IMR-90 (cell line): ENCODE measurements at regions not wholly inside any gene's neighbourhood (a gene's known extent, or its start where the extent isn't known, plus 50 kb on each side); places are given as distances from the start of the nearest gene placed in this dataset.
"Not testable (repeated sequence)": the region's sequence is repeated elsewhere in the genome, so short reads cannot be mapped to it uniquely, and the experiment has no call there.

Source experiments
- ATAC-seq: fragments of 200-7000 bp; cut with Tn5 transposase; 2 replicates; pipeline ENCODE4 v1.9.1; 2020; ENCODE audit warnings: low read depth, mild to moderate bottlenecking, moderate library complexity
- BruUV-seq: library from RNA; stranded (reverse); fragments of 400-500 nt; replicated peaks from 2 replicates; lab custom pipeline; 2021; lab: Mats Ljungman, UMichigan
- CTCF ChIA-PET: fragments of 300-600 bp; formaldehyde crosslinking; extraction: SDS; loops from one replicate; lab custom pipeline; 2021; ENCODE audit warnings: antibody characterized with exemption; lab: Yijun Ruan, JAX
- POLR2A ChIA-PET: fragments of 300-600 bp; sonication (Branson Sonifier 250); formaldehyde crosslinking; loops from one replicate; lab custom pipeline; 2022; ENCODE audit warnings: antibody characterized with exemption; ENCODE audit not compliant: unreplicated experiment; lab: Charles Lee
- DNase-seq: peaks from one replicate; pipeline ENCODE4 v3.0.0; 2013
- H2AFZ ChIP-seq: replicated peaks from 2 replicates; pipeline ENCODE3; 2013; ENCODE audit warnings: low read length, mild to moderate bottlenecking; ENCODE audit not compliant: poor library complexity
- H2AK5ac ChIP-seq: 2 replicates; pipeline ENCODE4 v1.6.1; 2013; ENCODE audit warnings: low read depth, low read length, inconsistent platforms
- H2AK9ac ChIP-seq: replicated peaks from 2 replicates; pipeline ENCODE3; 2013; ENCODE audit warnings: mild to moderate bottlenecking, low read depth, low read length, moderate library complexity; ENCODE audit not compliant: poor library complexity
- H2BK120ac ChIP-seq: 2 replicates; pipeline ENCODE4 v1.6.1; 2013; ENCODE audit warnings: low read depth, low read length, inconsistent platforms
- H2BK15ac ChIP-seq: 3 replicates; pipeline ENCODE4 v1.6.1; 2013; ENCODE audit warnings: low read depth, low read length, inconsistent platforms
- H2BK20ac ChIP-seq: 2 replicates; pipeline ENCODE4 v1.6.1; 2013; ENCODE audit warnings: low read depth, mild to moderate bottlenecking, inconsistent platforms, low read length, moderate library complexity
- H2BK5ac ChIP-seq: 2 replicates; pipeline ENCODE4 v1.6.1; 2013; ENCODE audit warnings: mild to moderate bottlenecking, low read depth, low read length, inconsistent platforms; ENCODE audit not compliant: poor library complexity, severe bottlenecking
- H3K14ac ChIP-seq: replicated peaks from 2 replicates; pipeline ENCODE4 v1.6.1; 2013; ENCODE audit warnings: low read depth, low read length, inconsistent platforms
- H3K18ac ChIP-seq: 2 replicates; pipeline ENCODE4 v1.6.1; 2013; ENCODE audit warnings: low read depth, low read length, control low read depth
- H3K23ac ChIP-seq: 2 replicates; pipeline ENCODE4 v1.6.1; 2013; ENCODE audit warnings: low read depth, low read length, inconsistent platforms
- H3K27ac ChIP-seq: 2 replicates; pipeline ENCODE4 v1.5.1; 2013; ENCODE audit warnings: mild to moderate bottlenecking, control low read depth, low read length; ENCODE audit not compliant: insufficient read depth
- H3K27me3 ChIP-seq: 2 replicates; pipeline ENCODE4 v1.6.1; 2013; ENCODE audit warnings: low read length; ENCODE audit not compliant: control insufficient read depth, insufficient read depth
- H3K36me3 ChIP-seq: 2 replicates; pipeline ENCODE4 v1.6.1; 2013; ENCODE audit warnings: low read length, mixed read lengths; ENCODE audit not compliant: control insufficient read depth, insufficient read depth
- H3K4ac ChIP-seq: 2 replicates; pipeline ENCODE4 v1.6.1; 2013; ENCODE audit warnings: low read depth, low read length, inconsistent platforms
- H3K4me1 ChIP-seq: 2 replicates; pipeline ENCODE4 v1.6.1; 2013; ENCODE audit warnings: low read length, mixed read lengths; ENCODE audit not compliant: control insufficient read depth, insufficient read depth
- H3K4me2 ChIP-seq: 2 replicates; pipeline ENCODE4 v1.6.1; 2013; ENCODE audit warnings: low read depth, mild to moderate bottlenecking, control low read depth, low read length, moderate library complexity
- H3K4me3 ChIP-seq: 2 replicates; pipeline ENCODE4 v1.5.1; 2013; ENCODE audit warnings: low read depth, mild to moderate bottlenecking, control low read depth, low read length, moderate library complexity; ENCODE audit not compliant: insufficient read depth
- H3K56ac ChIP-seq: 2 replicates; pipeline ENCODE4 v1.6.1; 2013; ENCODE audit warnings: low read length, inconsistent platforms; ENCODE audit not compliant: insufficient read depth; ENCODE audit errors: extremely low read depth
- H3K79me1 ChIP-seq, 2 experiments: 2 replicates each; pipeline ENCODE4 v1.6.1; 2013; ENCODE audit warnings: low read length in 2 of 2, inconsistent platforms in 1 of 2, low read depth in 1 of 2
- H3K9ac ChIP-seq: 2 replicates; pipeline ENCODE4 v1.6.1; 2013; ENCODE audit warnings: low read depth, low read length, control low read depth
- H3K9me1 ChIP-seq: 2 replicates; pipeline ENCODE4 v1.6.1; 2013; ENCODE audit warnings: low read length, inconsistent platforms; ENCODE audit not compliant: insufficient read depth
- H3K9me3 ChIP-seq: 2 replicates; pipeline ENCODE4 v1.6.1; 2013; ENCODE audit warnings: low read length; ENCODE audit not compliant: control insufficient read depth, insufficient read depth
- H4K20me1 ChIP-seq: 2 replicates; pipeline ENCODE4 v1.6.1; 2013; ENCODE audit warnings: low read length, inconsistent platforms; ENCODE audit not compliant: insufficient read depth
- H4K5ac ChIP-seq: 2 replicates; pipeline ENCODE4 v1.6.1; 2013; ENCODE audit warnings: mild to moderate bottlenecking, low read depth, low read length, control low read depth
- H4K8ac ChIP-seq, 2 experiments: 2 replicates each; pipeline ENCODE4 v1.6.1; 2013; ENCODE audit warnings: low read depth in 2 of 2, low read length in 2 of 2, control low read depth in 1 of 2, inconsistent platforms in 1 of 2
- H4K91ac ChIP-seq: 2 replicates; pipeline ENCODE4 v1.6.1; 2013; ENCODE audit warnings: low read depth, low read length, inconsistent platforms; ENCODE audit not compliant: insufficient read depth
- WGBS, 2 experiments: methylation state at CpG; one replicate each; pipeline versions ENCODE4 v1.1.5 to v1.1.7; 2013; ENCODE audit warnings: missing lambda C conversion rate in 2 of 2; ENCODE audit not compliant: insufficient read length in 1 of 2; ENCODE audit errors: extremely low coverage in 2 of 2; 5-methylcytosine and 5-hydroxymethylcytosine counted together
- dilution Hi-C: fragments of 300-500 bp; cut with HindIII; formaldehyde crosslinking; loops from one replicate; pipeline ENCODE4 v1.14.3; 2018; ENCODE audit warnings: low sequenced_read_pairs; ENCODE audit not compliant: unreplicated experiment
- in situ Hi-C: fragments of 300-500 bp; cut with MboI; formaldehyde crosslinking; loops from 3 replicates; pipeline ENCODE4 v1.14.3; 2019; ENCODE audit warnings: low sequenced_read_pairs, inconsistent platforms, mixed read lengths
- intact Hi-C: fragments of 100-400 bp; cut with micrococcal nuclease; formaldehyde crosslinking; loops from 2 replicates; pipeline ENCODE4 v1.10.0; 2022

DNA sequence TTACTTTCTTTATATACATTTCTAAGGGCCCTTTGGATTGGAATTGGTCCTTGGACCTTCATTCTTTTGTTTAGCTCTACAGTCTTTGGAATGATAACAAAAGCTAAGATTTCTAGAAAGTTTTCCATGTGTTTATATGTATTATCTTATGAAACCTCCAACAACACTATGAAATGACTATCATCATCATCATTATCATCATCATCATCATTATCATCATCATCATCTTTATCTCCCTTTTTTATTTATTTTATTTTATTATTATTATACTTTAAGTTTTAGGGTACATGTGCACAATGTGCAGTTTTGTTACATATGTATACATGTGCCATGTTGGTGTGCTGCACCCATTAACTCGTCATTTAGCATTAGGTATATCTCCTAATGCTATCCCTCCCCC, 229.4 kb upstream of the ATP5MC3 start:
- H3K27ac ChIP-seq, H2BK20ac ChIP-seq, H4K91ac ChIP-seq, H3K9me1 ChIP-seq, H2AK9ac ChIP-seq, ATAC-seq, H2AK5ac ChIP-seq, H4K8ac ChIP-seq, H2BK120ac ChIP-seq, intact Hi-C loops, H3K9ac ChIP-seq, H3K9me3 ChIP-seq, H4K20me1 ChIP-seq, H2BK15ac ChIP-seq, H3K36me3 ChIP-seq, DNase-seq, H3K4me2 ChIP-seq, H3K14ac ChIP-seq, H3K18ac ChIP-seq, H3K4me3 ChIP-seq, H3K23ac ChIP-seq, H3K56ac ChIP-seq, H4K5ac ChIP-seq, CTCF ChIA-PET, H3K27me3 ChIP-seq, H3K4ac ChIP-seq, POLR2A ChIA-PET, H2AFZ ChIP-seq, BruUV-seq, in situ Hi-C loops, H3K79me1 ChIP-seq, H3K4me1 ChIP-seq, dilution Hi-C loops, H2BK5ac ChIP-seq: not testable (repeated sequence)
- WGBS, 2 experiments: no CpG with 5 or more reads among the region's 1 CpG
